ENCODE measurements at regions not wholly inside any gene's neighbourhood (a gene's known extent, or its start where the extent isn't known, plus 50 kb on each side); places are given as distances from the start of the nearest gene placed in this dataset.
"Not testable (repeated sequence)": the region's sequence is repeated elsewhere in the genome, so short reads cannot be mapped to it uniquely, and the experiment has no call there.

DNA sequence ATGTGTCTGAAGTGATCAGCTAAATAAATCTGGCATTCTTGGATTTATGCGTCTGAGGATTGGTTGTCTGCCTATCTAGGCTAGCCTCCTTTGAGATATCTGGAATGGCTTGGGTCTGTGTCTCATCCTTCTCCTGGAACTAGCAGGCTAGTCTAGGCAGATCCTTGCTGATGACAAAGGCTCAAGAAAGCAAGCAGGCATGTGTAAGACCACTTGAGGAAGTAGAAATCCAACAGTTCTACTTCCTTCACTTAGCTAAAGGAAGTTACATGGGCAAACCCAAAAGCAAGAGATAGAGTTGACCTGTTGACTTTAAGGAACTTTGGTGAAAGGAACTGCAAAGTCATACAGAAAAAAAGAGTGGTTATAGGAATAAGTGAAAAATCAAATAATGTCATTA lies 672.6 kb downstream of the MAFB start:
- H3K36me3 ChIP-seq (ENCODE audit: insufficient read depth, low read length): no peaks in the 10 kb centered on the region
- no peaks in the 10 kb centered on the region for H3K9me3 ChIP-seq (ENCODE audit: insufficient read depth, low read depth, low read length)
- H3K27ac ChIP-seq (ENCODE audit: low read depth, low read length): no peak overlapping the region
- H3K4me1 ChIP-seq (ENCODE audit: insufficient read depth, low read length): no peaks in the 10 kb centered on the region
- 92% methylated on average over 1 of the region's 1 CpG for WGBS
- H3K4me3 ChIP-seq (ENCODE audit: low read length): no peak overlapping the region
- H3K27me3 ChIP-seq (ENCODE audit: insufficient read depth, low read length): no peaks in the 10 kb centered on the region
- H3K9ac ChIP-seq (ENCODE audit: low read depth, low read length): no peak overlapping the region

DNA sequence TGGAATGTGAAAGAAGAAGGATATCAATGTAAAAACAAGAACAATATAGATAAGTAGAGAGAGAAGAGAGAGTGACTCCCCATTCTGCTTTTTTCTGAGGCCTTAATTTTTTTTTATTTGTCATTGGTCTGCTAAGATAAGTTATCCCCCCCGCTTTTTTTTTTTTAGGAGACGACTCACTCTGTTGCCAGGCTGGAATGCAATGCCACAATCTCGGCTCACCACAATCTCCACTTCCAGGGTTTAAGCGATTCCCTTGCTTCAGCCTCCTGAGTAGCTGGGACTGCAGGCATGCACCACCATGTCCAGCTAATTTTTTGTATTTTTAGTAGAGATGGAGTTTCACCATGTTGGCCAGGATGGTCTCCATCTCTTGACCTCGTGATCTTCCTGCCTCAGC lies 677.0 kb downstream of the MAFB start:
- not testable (repeated sequence) for H3K9ac ChIP-seq (ENCODE audit: low read depth, low read length); H3K4me1 ChIP-seq (ENCODE audit: insufficient read depth, low read length); H3K4me3 ChIP-seq (ENCODE audit: low read length); H3K9me3 ChIP-seq (ENCODE audit: insufficient read depth, low read depth, low read length); H3K27me3 ChIP-seq (ENCODE audit: insufficient read depth, low read length); H3K36me3 ChIP-seq (ENCODE audit: insufficient read depth, low read length); H3K27ac ChIP-seq (ENCODE audit: low read depth, low read length)
- 95% methylated on average over 4 of the region's 5 CpGs for WGBS

GRCh38 chr20:40010483-40010882 lies 678.6 kb downstream of the MAFB start:
- Histone ChIP-seq H3K9me3 (ENCODE audit: insufficient read depth, low read depth, low read length) (no peaks in the 10 kb centered on the region), H3K27ac (ENCODE audit: low read depth, low read length) (no peak overlapping the region), H3K27me3 (ENCODE audit: insufficient read depth, low read length) (no peaks in the 10 kb centered on the region), H3K4me3 (ENCODE audit: low read length) (no peak overlapping the region), H3K36me3 (ENCODE audit: insufficient read depth, low read length) (no peaks in the 10 kb centered on the region), H3K9ac (ENCODE audit: low read depth, low read length) (no peak overlapping the region), H3K4me1 (ENCODE audit: insufficient read depth, low read length) (no peaks in the 10 kb centered on the region)
- 89% methylated on average over 2 of the region's 2 CpGs for WGBS

GRCh38 chr20:40009542-40009941 lies 679.5 kb downstream of the MAFB start:
- Histone ChIP-seq H3K4me3 (ENCODE audit: low read length) (no peak overlapping the region), H3K27ac (ENCODE audit: low read depth, low read length) (no peak overlapping the region), H3K9me3 (ENCODE audit: insufficient read depth, low read depth, low read length) (no peaks in the 10 kb centered on the region), H3K27me3 (ENCODE audit: insufficient read depth, low read length) (no peaks in the 10 kb centered on the region), H3K4me1 (ENCODE audit: insufficient read depth, low read length) (0 out of 2 replicates have a peak, but pooled peaks cover under 1% of the 10 kb centered on the region), H3K36me3 (ENCODE audit: insufficient read depth, low read length) (no peaks in the 10 kb centered on the region), H3K9ac (ENCODE audit: low read depth, low read length) (no peak overlapping the region)
- 94% methylated on average over 2 of the region's 3 CpGs for WGBS

- Histone ChIP-seq H3K27ac (ENCODE audit: low read depth, low read length) (no peak overlapping the region), H3K9ac (ENCODE audit: low read depth, low read length) (no peak overlapping the region), H3K4me3 (ENCODE audit: low read length) (no peak overlapping the region), H3K27me3 (ENCODE audit: insufficient read depth, low read length) (no peaks in the 10 kb centered on the region), H3K9me3 (ENCODE audit: insufficient read depth, low read depth, low read length) (no peaks in the 10 kb centered on the region), H3K36me3 (ENCODE audit: insufficient read depth, low read length) (no peaks in the 10 kb centered on the region), H3K4me1 (ENCODE audit: insufficient read depth, low read length) (peaks cover 5% of the 10 kb centered on the region; the same call in 1 of the 2 replicates)
- WGBS: 94% methylated on average over 2 of the region's 3 CpGs
Measured at GRCh38 chr20:40008177-40008576, 680.9 kb downstream of the MAFB start.

DNA sequence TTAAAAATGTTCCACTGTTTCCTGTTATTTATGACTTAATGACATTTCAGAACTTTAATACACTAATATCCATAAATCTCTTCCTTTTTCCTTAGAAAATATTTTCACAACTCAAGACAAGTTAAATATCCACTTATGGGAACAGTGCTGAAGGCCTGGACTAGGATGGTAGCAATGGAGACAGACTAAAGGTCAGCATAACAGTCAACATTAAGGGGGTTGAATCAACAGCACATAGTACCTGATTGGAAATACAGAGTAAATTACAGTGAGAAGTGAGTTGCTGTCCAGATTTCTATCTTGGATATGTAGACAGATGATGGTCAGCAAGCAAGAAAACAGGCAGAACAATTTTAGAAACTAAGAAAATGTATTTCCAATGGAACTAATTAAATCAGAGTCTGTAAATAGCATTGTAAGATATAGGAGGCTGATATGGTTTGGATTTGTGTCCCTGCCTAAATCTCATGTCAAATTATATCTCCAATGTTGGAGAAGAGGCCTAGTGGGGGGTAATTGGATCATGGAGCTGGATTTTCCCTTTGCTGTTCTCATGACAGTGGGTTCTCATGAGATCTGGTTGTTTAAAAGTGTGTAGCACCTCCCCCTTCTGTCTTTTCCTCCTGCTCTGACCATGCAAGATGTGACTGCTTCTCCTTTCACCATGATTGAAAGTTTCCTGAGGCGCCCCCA lies 682.7 kb downstream of the MAFB start:
- Histone ChIP-seq H3K4me3 (ENCODE audit: low read length) (no peak overlapping the region), H3K36me3 (ENCODE audit: insufficient read depth, low read length) (no peaks in the 10 kb centered on the region), H3K4me1 (ENCODE audit: insufficient read depth, low read length) (peaks cover 12% of the 10 kb centered on the region; the same call in 1 of the 2 replicates), H3K27ac (ENCODE audit: low read depth, low read length) (no peak overlapping the region), H3K9me3 (ENCODE audit: insufficient read depth, low read depth, low read length) (no peaks in the 10 kb centered on the region), H3K27me3 (ENCODE audit: insufficient read depth, low read length) (no peaks in the 10 kb centered on the region), H3K9ac (ENCODE audit: low read depth, low read length) (no peak overlapping the region)
- 85% methylated on average over 1 of the region's 1 CpG for WGBS

DNA sequence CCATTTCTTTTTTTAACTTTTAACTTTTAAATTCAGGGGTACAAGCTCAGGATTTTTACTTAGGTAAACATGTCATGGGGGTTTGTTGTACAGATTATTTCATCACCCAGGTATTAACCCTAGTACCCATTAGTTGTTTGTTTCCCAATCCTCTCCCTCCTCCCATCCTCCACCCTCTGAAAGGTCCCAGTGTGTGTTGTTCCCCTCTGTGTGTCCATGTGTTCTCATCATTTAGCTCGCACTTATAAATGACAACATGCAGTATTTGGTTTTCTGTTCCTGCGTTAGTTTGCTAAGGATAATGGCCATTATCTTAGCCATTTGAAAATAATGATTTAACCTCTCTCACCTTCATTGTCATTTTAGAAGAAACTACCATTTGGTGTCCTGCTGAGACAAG lies 684.9 kb downstream of the MAFB start:
- 89% methylated on average over 2 of the region's 2 CpGs for WGBS
- not testable (repeated sequence) for H3K4me3 ChIP-seq (ENCODE audit: low read length)

GRCh38 chr20:39993742-39994141 lies 695.3 kb downstream of the MAFB start:
- Histone ChIP-seq H3K9me3 (ENCODE audit: insufficient read depth, low read depth, low read length) (peaks cover 2% of the 10 kb centered on the region; the same call in 1 of the 2 replicates), H3K27me3 (ENCODE audit: insufficient read depth, low read length) (no peaks in the 10 kb centered on the region), H3K4me3 (ENCODE audit: low read length) (no peak overlapping the region), H3K36me3 (ENCODE audit: insufficient read depth, low read length) (no peaks in the 10 kb centered on the region), H3K9ac (ENCODE audit: low read depth, low read length) (no peak overlapping the region), H3K4me1 (ENCODE audit: insufficient read depth, low read length) (no peaks in the 10 kb centered on the region), H3K27ac (ENCODE audit: low read depth, low read length) (no peak overlapping the region)
- WGBS: 90% methylated on average over 2 of the region's 2 CpGs

More for the DNA sequence above, 684.9 kb downstream of the MAFB start:
- H3K9ac ChIP-seq (ENCODE audit: low read depth, low read length); H3K27me3 ChIP-seq (ENCODE audit: insufficient read depth, low read length); H3K36me3 ChIP-seq (ENCODE audit: insufficient read depth, low read length); H3K9me3 ChIP-seq (ENCODE audit: insufficient read depth, low read depth, low read length); H3K27ac ChIP-seq (ENCODE audit: low read depth, low read length): not testable (repeated sequence)
- peaks cover 12% of the 10 kb centered on the region; the same call in 1 of the 2 replicates for H3K4me1 ChIP-seq (ENCODE audit: insufficient read depth, low read length)

DNA sequence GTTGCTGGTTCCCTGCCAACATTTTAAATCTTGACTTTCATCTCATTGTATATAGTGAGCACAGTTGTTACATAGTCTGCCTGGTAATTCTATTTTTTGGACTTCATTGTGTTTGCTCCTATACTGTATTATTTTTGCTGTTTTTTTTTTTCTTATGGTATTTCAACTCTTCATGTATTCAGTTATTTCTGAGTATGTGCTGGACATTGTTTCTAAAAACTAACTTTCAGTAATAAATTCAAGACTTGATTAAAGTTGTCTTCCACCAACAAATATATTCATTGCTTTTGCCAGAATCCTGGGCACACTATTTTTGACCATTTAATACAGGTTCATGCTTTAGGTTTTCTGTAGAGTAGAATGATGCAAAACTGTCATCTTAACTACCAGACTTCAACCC lies 698.3 kb downstream of the MAFB start:
- Histone ChIP-seq H3K4me3 (ENCODE audit: low read length) (no peak overlapping the region), H3K36me3 (ENCODE audit: insufficient read depth, low read length) (no peaks in the 10 kb centered on the region), H3K9ac (ENCODE audit: low read depth, low read length) (no peak overlapping the region), H3K4me1 (ENCODE audit: insufficient read depth, low read length) (peaks cover 20% of the 10 kb centered on the region), H3K27me3 (ENCODE audit: insufficient read depth, low read length) (no peaks in the 10 kb centered on the region), H3K27ac (ENCODE audit: low read depth, low read length) (no peak overlapping the region), H3K9me3 (ENCODE audit: insufficient read depth, low read depth, low read length) (peaks cover 2% of the 10 kb centered on the region; the same call in 1 of the 2 replicates)

DNA sequence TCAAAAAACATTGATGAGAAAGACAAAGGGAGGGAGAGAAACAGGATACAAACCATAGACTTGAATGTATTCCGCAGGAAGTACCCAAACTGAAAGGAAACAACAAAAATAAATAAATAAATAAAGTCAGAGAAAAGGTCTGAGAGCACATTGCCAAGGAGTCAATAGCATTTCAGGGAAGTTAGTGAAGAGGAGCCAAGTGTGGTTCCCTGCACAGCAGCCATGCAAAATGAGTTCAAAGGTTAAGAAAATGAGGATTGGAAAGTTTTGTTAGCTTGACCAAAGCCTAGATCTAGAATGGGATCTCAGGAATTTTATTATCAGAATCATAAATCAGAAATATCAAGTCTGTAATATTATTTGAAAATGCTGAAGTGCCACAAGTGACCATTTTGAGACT lies 700.0 kb downstream of the MAFB start:
- H3K9me3 ChIP-seq (ENCODE audit: insufficient read depth, low read depth, low read length): peaks cover 2% of the 10 kb centered on the region; the same call in 1 of the 2 replicates
- no peaks in the 10 kb centered on the region for H3K36me3 ChIP-seq (ENCODE audit: insufficient read depth, low read length)
- H3K9ac ChIP-seq (ENCODE audit: low read depth, low read length): no peak overlapping the region
- peaks cover 25% of the 10 kb centered on the region for H3K4me1 ChIP-seq (ENCODE audit: insufficient read depth, low read length)
- no peaks in the 10 kb centered on the region for H3K27me3 ChIP-seq (ENCODE audit: insufficient read depth, low read length)
- H3K27ac ChIP-seq (ENCODE audit: low read depth, low read length): no peak overlapping the region
- no peak overlapping the region for H3K4me3 ChIP-seq (ENCODE audit: low read length)
- WGBS: no CpG with 5 or more reads among the region's 1 CpG

DNA sequence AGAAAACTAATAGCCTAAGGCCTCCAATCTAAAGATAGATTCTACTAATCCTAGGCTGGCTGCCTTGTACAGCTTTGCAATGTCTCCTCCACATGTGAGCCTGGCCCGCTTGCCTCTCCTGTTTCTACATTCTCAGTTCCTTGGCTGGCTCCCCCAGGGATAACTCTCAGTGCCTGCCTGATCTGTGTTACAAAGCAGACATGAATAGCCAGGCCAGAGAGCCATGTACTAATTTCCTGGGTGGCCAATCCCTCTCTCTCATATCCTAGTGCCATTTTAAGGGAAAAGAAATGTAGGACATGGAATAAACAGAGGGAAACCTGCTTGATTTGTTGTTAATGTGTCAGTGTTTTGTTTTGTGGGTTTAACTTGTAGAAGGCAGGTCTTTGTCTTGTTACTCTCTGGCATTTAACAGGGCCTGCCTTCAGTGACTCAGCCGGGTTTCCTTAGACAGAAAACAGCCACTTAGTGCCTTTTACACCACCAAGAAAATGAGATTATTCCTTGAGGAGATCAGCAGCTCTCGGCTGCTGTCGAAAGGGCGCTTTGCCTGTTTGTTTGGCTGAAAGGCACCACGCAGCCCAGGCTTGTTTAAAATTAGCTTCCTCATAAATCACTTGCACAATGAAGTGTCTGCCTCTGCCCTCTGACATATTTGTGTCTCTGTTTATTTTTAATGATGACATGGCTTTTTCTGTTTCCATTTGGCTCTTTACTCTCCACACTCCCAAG lies 702.7 kb downstream of the MAFB start:
- Histone ChIP-seq H3K4me3 (ENCODE audit: low read length) (no peak overlapping the region), H3K27ac (ENCODE audit: low read depth, low read length) (peak overlapping the region; percentile 67)

More for the DNA sequence above, 702.7 kb downstream of the MAFB start:
- Histone ChIP-seq H3K27me3 (ENCODE audit: insufficient read depth, low read length) (no peaks in the 10 kb centered on the region), H3K9me3 (ENCODE audit: insufficient read depth, low read depth, low read length) (peaks cover 2% of the 10 kb centered on the region; the same call in 1 of the 2 replicates), H3K4me1 (ENCODE audit: insufficient read depth, low read length) (peaks cover 25% of the 10 kb centered on the region), H3K36me3 (ENCODE audit: insufficient read depth, low read length) (no peaks in the 10 kb centered on the region), H3K9ac (ENCODE audit: low read depth, low read length) (peak overlapping the region; percentile 14; the same call in 1 of the 2 replicates)
- WGBS: 49% methylated on average over 6 of the region's 6 CpGs
